BLaER1 (cell line): ENCODE measurements at regions not wholly inside any gene's neighbourhood (a gene's known extent, or its start where the extent isn't known, plus 50 kb on each side); places are given as distances from the start of the nearest gene placed in this dataset.

Source experiments
- H3K27ac ChIP-seq: shearing (Covaris generic); formaldehyde crosslinking; 2 replicates; pipeline ENCODE4 v1.8.1; 2022
- H3K27me3 ChIP-seq: shearing (Covaris generic); formaldehyde crosslinking; 2 replicates; pipeline ENCODE4 v1.8.1; 2022
- H3K36me3 ChIP-seq: shearing (Covaris generic); formaldehyde crosslinking; 2 replicates; pipeline ENCODE4 v1.8.1; 2022
- H3K4me1 ChIP-seq: shearing (Covaris generic); formaldehyde crosslinking; 2 replicates; pipeline ENCODE4 v1.8.1; 2022
- H3K4me2 ChIP-seq: shearing (Covaris generic); formaldehyde crosslinking; 2 replicates; pipeline ENCODE4 v1.8.1; 2022
- H3K4me3 ChIP-seq: shearing (Covaris generic); formaldehyde crosslinking; 2 replicates; pipeline ENCODE4 v1.8.1; 2022
- H3K9ac ChIP-seq: shearing (Covaris generic); formaldehyde crosslinking; 2 replicates; pipeline ENCODE4 v1.8.1; 2022
- H3K9me3 ChIP-seq: shearing (Covaris generic); formaldehyde crosslinking; 2 replicates; pipeline ENCODE4 v1.8.1; 2022
- H4K20me1 ChIP-seq: shearing (Covaris generic); formaldehyde crosslinking; 2 replicates; pipeline ENCODE4 v1.8.1; 2022
- Cebpa-rat ChIP-seq: shearing (Covaris generic); IDR thresholded peaks from 2 replicates; pipeline ENCODE4 v1.8.1; 2022

DNA sequence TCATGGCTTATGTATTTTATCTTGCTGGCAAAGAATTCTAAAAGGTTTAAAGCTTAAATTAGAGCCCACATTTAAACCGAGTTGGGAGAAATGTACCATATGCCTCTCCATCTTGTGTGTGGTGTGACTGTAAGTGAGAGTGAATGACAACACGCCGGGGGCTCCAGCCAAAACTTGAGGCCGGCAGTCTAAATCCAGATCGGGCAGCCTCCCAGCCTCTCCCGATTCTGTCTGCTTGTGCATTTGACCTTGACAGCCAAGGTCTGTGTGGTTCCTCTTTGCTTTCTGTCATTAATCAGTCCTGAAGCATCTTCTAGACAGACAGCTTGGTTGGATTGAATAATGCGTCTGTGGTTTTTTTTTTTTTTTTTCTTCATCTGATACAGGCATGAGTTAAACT lies 1093.2 kb upstream of the EEF2KMT start:
- Histone ChIP-seq H3K27me3 (no peaks in the 10 kb centered on the region), H3K4me2 (no peak overlapping the region), H3K9me3 (no peaks in the 10 kb centered on the region), H3K4me3 (no peak overlapping the region), H3K4me1 (no peaks in the 10 kb centered on the region), H3K9ac (no peak overlapping the region), H3K27ac (no peak overlapping the region), H4K20me1 (no peaks in the 10 kb centered on the region), H3K36me3 (no peaks in the 10 kb centered on the region)
- no peak for TF ChIP-seq Cebpa-rat

DNA sequence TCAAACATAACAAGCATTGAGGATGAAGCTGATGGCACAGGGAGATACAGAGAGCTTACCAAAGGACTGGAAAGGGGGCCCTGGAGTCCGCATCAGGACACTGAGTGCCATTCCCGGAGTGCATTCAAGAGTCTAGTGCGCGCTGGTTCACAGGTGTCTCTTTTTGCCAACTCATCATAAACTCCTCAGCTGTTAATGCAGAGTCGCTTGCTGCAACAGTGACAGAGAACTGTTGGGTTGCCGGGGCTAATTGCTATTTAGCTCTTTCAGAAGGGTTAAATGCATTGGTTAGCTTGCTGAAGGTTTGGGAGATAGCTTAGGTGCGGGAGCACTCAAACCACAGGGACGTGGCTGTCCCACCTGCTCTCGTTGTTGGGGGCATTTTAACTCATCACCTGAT lies 1091.6 kb upstream of the EEF2KMT start:
- H3K4me1 ChIP-seq = no peaks in the 10 kb centered on the region
- H3K4me2 ChIP-seq = no peak overlapping the region
- H3K27ac ChIP-seq = no peak overlapping the region
- no peak overlapping the region for H3K9ac ChIP-seq
- no peaks in the 10 kb centered on the region for H3K9me3 ChIP-seq
- no peak for TF ChIP-seq Cebpa-rat
- H4K20me1 ChIP-seq = no peaks in the 10 kb centered on the region
- no peaks in the 10 kb centered on the region for H3K36me3 ChIP-seq
- H3K4me3 ChIP-seq = no peak overlapping the region
- H3K27me3 ChIP-seq = no peaks in the 10 kb centered on the region

DNA sequence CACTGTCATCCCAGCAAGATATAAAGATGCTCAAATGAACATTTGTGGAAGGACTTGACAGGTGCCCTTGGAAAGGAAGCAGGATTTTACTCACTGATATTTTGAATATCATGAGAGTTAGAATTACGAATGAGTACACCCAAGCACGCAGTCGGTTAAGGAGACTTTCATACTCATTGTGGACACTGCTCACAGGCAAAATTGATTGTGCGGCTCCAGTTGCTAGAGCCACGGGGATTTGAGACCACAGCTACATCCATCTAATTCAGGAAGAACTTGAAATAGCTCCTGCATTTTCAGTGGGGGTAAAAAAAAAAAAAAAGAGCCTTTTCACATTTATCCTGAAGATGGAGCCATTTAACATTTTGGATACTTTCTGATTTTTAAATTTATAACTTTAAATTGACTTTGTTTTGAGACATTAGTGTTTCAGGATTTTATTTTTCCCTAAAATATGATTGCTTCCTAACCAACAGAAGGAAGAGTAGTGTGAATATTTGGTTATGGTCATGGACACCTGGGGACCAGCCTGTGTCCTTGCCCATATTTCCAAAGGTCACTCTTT lies 1080.1 kb upstream of the EEF2KMT start:
- TF ChIP-seq Cebpa-rat = no peak
- Histone ChIP-seq H3K9me3 (no peaks in the 10 kb centered on the region), H3K4me2 (no peak overlapping the region), H3K36me3 (no peaks in the 10 kb centered on the region), H3K4me1 (no peaks in the 10 kb centered on the region), H3K9ac (no peak overlapping the region), H3K4me3 (no peak overlapping the region), H3K27me3 (no peaks in the 10 kb centered on the region), H3K27ac (no peak overlapping the region), H4K20me1 (no peaks in the 10 kb centered on the region)

- Histone ChIP-seq H3K9ac (no peak overlapping the region), H3K9me3 (no peaks in the 10 kb centered on the region), H3K27me3 (no peaks in the 10 kb centered on the region), H3K4me2 (no peak overlapping the region), H3K36me3 (no peaks in the 10 kb centered on the region), H3K27ac (no peak overlapping the region), H3K4me1 (no peaks in the 10 kb centered on the region), H4K20me1 (no peaks in the 10 kb centered on the region), H3K4me3 (no peak overlapping the region)
- TF ChIP-seq Cebpa-rat = no peak
Measured at GRCh38 chr16:6170022-6170421, 1072.4 kb upstream of the EEF2KMT start.

DNA sequence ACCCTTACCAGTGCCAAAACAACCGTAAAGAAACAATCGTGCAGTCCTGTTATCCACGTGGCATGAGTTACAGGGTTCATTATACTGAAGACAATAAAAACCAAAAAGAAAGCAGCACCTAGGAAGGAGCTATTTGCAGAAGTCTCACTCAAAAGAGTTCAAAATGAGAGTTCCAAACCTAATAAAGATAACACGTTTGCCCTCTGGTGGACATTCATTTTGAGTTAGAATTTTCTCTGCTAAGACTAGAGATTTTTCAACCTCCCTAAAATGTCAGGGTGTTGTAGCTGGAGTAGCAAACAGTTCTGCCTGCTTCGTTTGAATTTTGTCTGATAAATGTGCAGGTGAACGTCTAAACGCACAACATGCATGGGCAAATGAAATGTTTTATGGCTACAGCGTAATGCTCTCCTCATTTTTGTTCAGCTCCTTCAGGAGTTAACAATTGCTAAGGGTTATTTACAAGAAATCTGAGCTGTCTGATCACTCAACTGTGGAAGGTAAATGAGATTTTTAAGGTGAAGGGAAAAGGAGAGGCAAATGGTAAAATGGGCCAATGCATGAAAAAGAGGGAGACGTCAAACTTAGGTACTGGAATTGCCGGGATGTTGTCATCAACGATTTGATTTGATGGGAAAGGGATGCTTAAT lies 1067.9 kb upstream of the EEF2KMT start:
- no peak for TF ChIP-seq Cebpa-rat
- H3K27ac ChIP-seq = no peak overlapping the region
- no peak overlapping the region for H3K4me2 ChIP-seq
- H3K9ac ChIP-seq = no peak overlapping the region
- H3K4me3 ChIP-seq = no peak overlapping the region
- H3K4me1 ChIP-seq = no peaks in the 10 kb centered on the region
- no peaks in the 10 kb centered on the region for H3K27me3 ChIP-seq
- H4K20me1 ChIP-seq = no peaks in the 10 kb centered on the region
- no peaks in the 10 kb centered on the region for H3K9me3 ChIP-seq
- no peaks in the 10 kb centered on the region for H3K36me3 ChIP-seq

DNA sequence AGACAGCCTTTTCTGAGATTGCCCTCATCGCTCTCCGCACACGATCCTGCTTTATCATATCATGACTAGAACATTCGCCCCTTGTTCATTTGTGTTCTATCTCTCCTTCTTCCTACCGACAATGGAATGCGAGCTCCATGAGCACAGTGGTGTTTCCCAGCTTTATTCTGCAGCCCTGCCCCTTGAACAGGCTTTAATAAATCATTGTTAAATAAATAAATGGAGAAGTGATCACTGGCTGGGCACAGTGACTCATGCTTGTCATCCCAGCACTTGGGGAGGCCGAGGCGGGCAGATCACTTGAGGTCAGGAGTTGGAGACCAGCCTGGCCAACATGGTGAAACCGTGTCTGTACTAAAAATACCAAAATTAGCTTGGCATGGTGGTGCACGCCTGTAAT lies 1063.3 kb upstream of the EEF2KMT start:
- Histone ChIP-seq H3K9ac (no peak overlapping the region), H3K27ac (no peak overlapping the region), H3K36me3 (no peaks in the 10 kb centered on the region), H3K9me3 (no peaks in the 10 kb centered on the region), H3K4me1 (no peaks in the 10 kb centered on the region), H3K4me3 (no peak overlapping the region), H4K20me1 (no peaks in the 10 kb centered on the region), H3K4me2 (no peak overlapping the region), H3K27me3 (no peaks in the 10 kb centered on the region)
- TF ChIP-seq Cebpa-rat = no peak

DNA sequence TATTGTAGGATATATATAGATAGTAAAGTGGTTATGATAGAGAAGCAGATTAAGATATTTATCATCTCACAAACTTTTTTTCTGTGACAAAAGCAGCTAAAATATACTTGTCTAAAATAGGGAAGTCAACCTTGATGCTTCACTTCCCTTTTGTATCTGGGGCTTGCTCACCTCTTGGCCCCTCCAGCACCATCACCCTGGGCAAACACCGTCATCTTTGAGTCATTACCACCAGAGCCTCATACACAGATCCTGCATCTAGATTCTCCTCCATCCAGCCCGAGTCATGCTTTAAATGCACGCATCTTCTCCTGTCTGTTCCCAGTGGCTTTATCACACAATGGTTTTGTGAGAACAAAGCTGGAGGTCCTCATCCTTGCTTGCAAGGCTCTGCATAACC lies 1062.7 kb upstream of the EEF2KMT start:
- no peaks in the 10 kb centered on the region for H3K36me3 ChIP-seq

DNA sequence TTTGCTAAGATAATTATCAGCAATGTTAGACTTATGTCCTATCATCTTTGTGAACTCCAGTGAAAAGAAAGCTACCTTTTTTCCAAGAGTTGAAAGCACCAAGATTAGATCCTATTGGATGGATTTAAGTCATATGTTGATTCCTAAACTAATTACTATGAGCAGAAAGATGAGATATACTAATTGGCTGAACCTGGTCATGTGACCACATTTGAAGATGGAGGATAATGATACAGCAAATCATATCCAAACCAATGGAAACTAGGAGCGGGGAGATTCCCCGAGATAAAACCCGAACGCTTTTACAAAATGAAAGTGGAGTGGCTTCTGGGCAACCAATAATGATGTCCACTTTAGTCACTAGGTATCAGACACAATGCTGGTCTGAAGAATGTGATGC lies 1060.2 kb upstream of the EEF2KMT start:
- Histone ChIP-seq H3K4me3 (no peak overlapping the region), H3K4me2 (no peak overlapping the region), H3K9me3 (no peaks in the 10 kb centered on the region), H4K20me1 (no peaks in the 10 kb centered on the region), H3K27me3 (no peaks in the 10 kb centered on the region), H3K4me1 (no peaks in the 10 kb centered on the region), H3K36me3 (no peaks in the 10 kb centered on the region), H3K27ac (no peak overlapping the region), H3K9ac (no peak overlapping the region)
- TF ChIP-seq Cebpa-rat = no peak

More for the DNA sequence above, 1062.7 kb upstream of the EEF2KMT start:
- no peaks in the 10 kb centered on the region for H3K27me3 ChIP-seq
- H4K20me1 ChIP-seq = no peaks in the 10 kb centered on the region
- H3K4me3 ChIP-seq = no peak overlapping the region
- H3K27ac ChIP-seq = no peak overlapping the region
- no peak overlapping the region for H3K9ac ChIP-seq
- no peak for TF ChIP-seq Cebpa-rat
- H3K4me2 ChIP-seq = no peak overlapping the region
- H3K4me1 ChIP-seq = no peaks in the 10 kb centered on the region
- H3K9me3 ChIP-seq = no peaks in the 10 kb centered on the region

GRCh38 chr16:6155271-6155670 lies 1057.7 kb upstream of the EEF2KMT start:
- no peaks in the 10 kb centered on the region for H3K27me3 ChIP-seq
- H3K27ac ChIP-seq = no peak overlapping the region
- H3K4me1 ChIP-seq = no peaks in the 10 kb centered on the region
- no peaks in the 10 kb centered on the region for H4K20me1 ChIP-seq
- no peak overlapping the region for H3K9ac ChIP-seq
- no peaks in the 10 kb centered on the region for H3K9me3 ChIP-seq
- no peak overlapping the region for H3K4me2 ChIP-seq
- H3K4me3 ChIP-seq = no peak overlapping the region
- no peaks in the 10 kb centered on the region for H3K36me3 ChIP-seq
- TF ChIP-seq Cebpa-rat = no peak

- Histone ChIP-seq H3K4me2 (no peak overlapping the region), H3K9me3 (no peaks in the 10 kb centered on the region), H3K27ac (no peak overlapping the region), H3K36me3 (no peaks in the 10 kb centered on the region), H4K20me1 (no peaks in the 10 kb centered on the region), H3K4me1 (no peaks in the 10 kb centered on the region), H3K9ac (no peak overlapping the region), H3K4me3 (no peak overlapping the region), H3K27me3 (no peaks in the 10 kb centered on the region)
- no peak for TF ChIP-seq Cebpa-rat
Measured at GRCh38 chr16:6153901-6154300, 1056.3 kb upstream of the EEF2KMT start.

DNA sequence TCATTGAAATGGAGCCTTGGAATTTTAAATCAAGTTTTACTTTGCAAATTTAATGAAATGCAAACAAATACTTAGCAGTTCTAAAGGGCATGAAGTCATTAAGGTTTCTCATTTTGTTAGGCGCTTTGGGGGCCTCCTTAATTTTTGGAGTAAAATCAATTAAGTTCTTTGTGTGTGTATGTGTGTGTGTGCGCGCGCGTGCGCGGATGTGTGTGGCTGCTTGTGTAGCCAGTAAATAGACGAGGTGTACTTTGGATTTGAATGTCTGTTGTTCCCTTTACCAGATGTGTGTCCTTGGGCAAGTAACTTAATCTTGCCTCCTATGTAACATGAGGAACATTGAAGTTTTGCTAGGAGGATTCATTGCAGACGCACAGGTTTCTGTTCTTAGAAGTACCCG lies 1051.4 kb upstream of the EEF2KMT start:
- H4K20me1 ChIP-seq = no peaks in the 10 kb centered on the region
- H3K9me3 ChIP-seq = peaks cover 6% of the 10 kb centered on the region
- no peak overlapping the region for H3K4me3 ChIP-seq
- H3K36me3 ChIP-seq = no peaks in the 10 kb centered on the region
- H3K27me3 ChIP-seq = no peaks in the 10 kb centered on the region
- no peak overlapping the region for H3K4me2 ChIP-seq
- no peaks in the 10 kb centered on the region for H3K4me1 ChIP-seq
- TF ChIP-seq Cebpa-rat = no peak
- H3K9ac ChIP-seq = no peak overlapping the region
- H3K27ac ChIP-seq = no peak overlapping the region
